ENCODE measurements at regions not wholly inside any gene's neighbourhood (a gene's known extent, or its start where the extent isn't known, plus 50 kb on each side); places are given as distances from the start of the nearest gene placed in this dataset.

GRCh38 chr3:153572165-153572564, 410.1 kb downstream of the RAP2B start:
- no peaks in the 10 kb centered on the region for H3K9me3 ChIP-seq (ENCODE audit: control insufficient read depth, insufficient read depth, low read depth, low read length)
- no peaks in the 10 kb centered on the region for H3K27me3 ChIP-seq (ENCODE audit: control insufficient read depth, insufficient read depth, low read length)
- TF ChIP-seq TCF7L2 (IDR thresholded peaks at IDR 0.05; ENCODE audit: low read depth, low read length) (no peak), POLR2AphosphoS5 (IDR thresholded peaks at IDR 0.05; ENCODE audit: low read depth, low read length) (no peak), CTCF (IDR thresholded peaks at IDR 0.05) (no peak), REST (IDR thresholded peaks at IDR 0.05; ENCODE audit: insufficient read depth in 1 of 2, low read depth in 2 of 2, low read length in 1 of 2) (no peak), SIN3A (IDR thresholded peaks at IDR 0.05; ENCODE audit: borderline replicate concordance, insufficient read depth, low read depth, low read length) (no peak)
- ATAC-seq (no peak), DNase-seq (ENCODE audit: low read depth, low spot score) (no peak)
- ChIA-PET POLR2A (no interaction called here), CTCF (no interaction called here)
- in situ Hi-C loops (cut with HindIII; ENCODE audit: low pct_unique_long_range_greater_than_20kb, low sequenced_read_pairs) (no loop called here), intact Hi-C loops (cut with micrococcal nuclease; ENCODE audit: unreplicated experiment) (no loop called here)
- H3K4me1 ChIP-seq (ENCODE audit: control insufficient read depth, insufficient read depth, low read length) = no peaks in the 10 kb centered on the region
- H3K36me3 ChIP-seq (ENCODE audit: control insufficient read depth, insufficient read depth, low read length) = no peaks in the 10 kb centered on the region
- no peak overlapping the region for H3K4me3 ChIP-seq (ENCODE audit: low read depth in 2 of 2, low read length in 2 of 2)
- no TSS peak for BruUV-seq (replicated peaks)
- H3K27ac ChIP-seq (ENCODE audit: low read length) = no peak overlapping the region

GRCh38 chr3:153572654-153573053, 410.6 kb downstream of the RAP2B start:
- TF ChIP-seq CTCF (IDR thresholded peaks at IDR 0.05) (no peak), SIN3A (IDR thresholded peaks at IDR 0.05; ENCODE audit: borderline replicate concordance, insufficient read depth, low read depth, low read length) (no peak), REST (IDR thresholded peaks at IDR 0.05; ENCODE audit: insufficient read depth in 1 of 2, low read depth in 2 of 2, low read length in 1 of 2) (no peak), POLR2AphosphoS5 (IDR thresholded peaks at IDR 0.05; ENCODE audit: low read depth, low read length) (no peak)
- ChIA-PET POLR2A (no interaction called here), CTCF (no interaction called here)
- no TSS peak for BruUV-seq (replicated peaks)
- no peaks in the 10 kb centered on the region for H3K27me3 ChIP-seq (ENCODE audit: control insufficient read depth, insufficient read depth, low read length)
- in situ Hi-C loops (cut with HindIII; ENCODE audit: low pct_unique_long_range_greater_than_20kb, low sequenced_read_pairs) (no loop called here), intact Hi-C loops (cut with micrococcal nuclease; ENCODE audit: unreplicated experiment) (no loop called here)
- DNase-seq (ENCODE audit: low read depth, low spot score) = no peak
- H3K4me1 ChIP-seq (ENCODE audit: control insufficient read depth, insufficient read depth, low read length) = no peaks in the 10 kb centered on the region
- no peaks in the 10 kb centered on the region for H3K9me3 ChIP-seq (ENCODE audit: control insufficient read depth, insufficient read depth, low read depth, low read length)
- no peak for ATAC-seq
- H3K36me3 ChIP-seq (ENCODE audit: control insufficient read depth, insufficient read depth, low read length) = no peaks in the 10 kb centered on the region
- H3K27ac ChIP-seq (ENCODE audit: low read length) = no peak overlapping the region
- H3K4me3 ChIP-seq (ENCODE audit: low read depth in 2 of 2, low read length in 2 of 2) = no peak overlapping the region

Measured in Panc1 (cell line).